Endothelial cell of umbilical vein (primary cell): ENCODE measurements at regions not wholly inside any gene's neighbourhood (a gene's known extent, or its start where the extent isn't known, plus 50 kb on each side); places are given as distances from the start of the nearest gene placed in this dataset.

Experiments
- BruUV-seq: library from RNA; stranded (reverse); fragments of 400-500 nt; replicated peaks from 2 replicates; lab custom pipeline; 2021; lab: Mats Ljungman, UMichigan
- CTCF ChIA-PET: fragments of 300-600, 350-600 bp; sonication (Branson Sonifier 250); formaldehyde crosslinking; loops from one replicate; lab custom pipeline; 2021; ENCODE audit warnings: antibody characterized with exemption, inconsistent platforms; lab: Charles Lee
- POLR2A ChIA-PET: fragments of 300-600, 350-600 bp; sonication (Branson Sonifier 250); formaldehyde crosslinking; loops from one replicate; lab custom pipeline; 2021; ENCODE audit warnings: antibody characterized with exemption, inconsistent platforms; lab: Charles Lee
- DNase-seq: peaks from one replicate; pipeline ENCODE4 v3.0.0-alpha.2; 2011; ENCODE audit warnings: low read depth, low spot score
- FAIRE-seq: peaks from 2 replicates; lab custom pipeline; 2011; peaks lifted over from hg19 to GRCh38; lab: Jason Lieb, UNC
- H2AFZ ChIP-seq: 2 replicates; pipeline ENCODE4 v1.6.0; 2012; ENCODE audit warnings: low read depth, low read length, control low read depth, inconsistent platforms
- H3K27ac ChIP-seq: 2 replicates; pipeline ENCODE4 v1.5.1; 2011; ENCODE audit warnings: low read depth, mild to moderate bottlenecking, control low read depth, low read length, moderate library complexity; ENCODE audit not compliant: insufficient read depth
- H3K27me3 ChIP-seq, 2 experiments: 2 replicates each; pipeline versions ENCODE4 v1.6.0 to v1.6.1; 2011; ENCODE audit warnings: low read length in 2 of 2, mixed read lengths in 1 of 2; ENCODE audit not compliant: control insufficient read depth in 2 of 2, insufficient read depth in 2 of 2
- H3K36me3 ChIP-seq, 2 experiments: 2 replicates in 1 of 2; 3 replicates in 1 of 2; pipeline ENCODE4 v1.5.1; 2011; ENCODE audit warnings: low read length in 2 of 2, mild to moderate bottlenecking in 1 of 2, moderate library complexity in 1 of 2; ENCODE audit not compliant: control insufficient read depth in 2 of 2, insufficient read depth in 2 of 2; ENCODE audit errors: extremely low read depth in 1 of 2
- H3K4me1 ChIP-seq: 3 replicates; pipeline ENCODE4 v1.5.1; 2011; ENCODE audit warnings: mild to moderate bottlenecking, low read length; ENCODE audit not compliant: control insufficient read depth, insufficient read depth; ENCODE audit errors: extremely low read depth
- H3K4me2 ChIP-seq: 2 replicates; pipeline ENCODE4 v1.6.1; 2011; ENCODE audit warnings: low read length, control low read depth, mixed read lengths; ENCODE audit not compliant: insufficient read depth
- H3K4me3 ChIP-seq, 3 experiments: fragments of 200-600 bp in 1 of 3; sonication (generic), shearing (Covaris generic) in 1 of 3; replicated peaks in 1 of 3; 2 replicates each; pipeline ENCODE4 v1.5.1; 2011 to 2016; ENCODE audit warnings: control low read depth in 3 of 3, low read length in 3 of 3, mild to moderate bottlenecking in 2 of 3, inconsistent platforms in 1 of 3, low read depth in 1 of 3, moderate library complexity in 1 of 3; ENCODE audit not compliant: insufficient read depth in 1 of 3
- H3K79me2 ChIP-seq: 2 replicates; pipeline ENCODE4 v1.6.0; 2012; ENCODE audit warnings: low read length, inconsistent platforms; ENCODE audit not compliant: control insufficient read depth, insufficient read depth
- H3K9ac ChIP-seq: replicated peaks from 2 replicates; pipeline ENCODE3; 2011; ENCODE audit warnings: low read length, control low read depth; ENCODE audit not compliant: insufficient read depth; ENCODE audit errors: extremely low read depth
- H3K9me1 ChIP-seq: replicated peaks from 3 replicates; pipeline ENCODE4 v1.6.0; 2011; ENCODE audit warnings: mild to moderate bottlenecking, low read length; ENCODE audit not compliant: control insufficient read depth, insufficient read depth; ENCODE audit errors: extremely low read depth
- H3K9me3 ChIP-seq: replicated peaks from 2 replicates; pipeline ENCODE4 v1.5.1; 2012; ENCODE audit warnings: low read length, inconsistent platforms; ENCODE audit not compliant: control insufficient read depth, insufficient read depth
- H4K20me1 ChIP-seq: replicated peaks from 2 replicates; pipeline ENCODE3; 2011; ENCODE audit warnings: mild to moderate bottlenecking, low read length; ENCODE audit not compliant: control insufficient read depth, insufficient read depth; ENCODE audit errors: extremely low read depth
- EZH2 ChIP-seq: IDR thresholded peaks from 2 replicates; pipeline ENCODE4 v1.6.1; 2012; ENCODE audit warnings: borderline replicate concordance, low read depth, mild to moderate bottlenecking, moderate library complexity, low read length, inconsistent platforms; ENCODE audit not compliant: severe bottlenecking
- FOS ChIP-seq: IDR thresholded peaks from 2 replicates; pipeline ENCODE4 v1.6.1; 2011; ENCODE audit warnings: mild to moderate bottlenecking, low read length, moderate library complexity, borderline replicate concordance; ENCODE audit not compliant: insufficient read depth
- GATA2 ChIP-seq: IDR thresholded peaks from 2 replicates; pipeline ENCODE4 v1.7.0; 2011; ENCODE audit warnings: low read depth, mild to moderate bottlenecking, moderate library complexity, mixed read lengths, low read length; ENCODE audit not compliant: insufficient read length, insufficient read depth
- JUN ChIP-seq: IDR thresholded peaks from 2 replicates; pipeline ENCODE4 v1.6.1; 2011; ENCODE audit warnings: borderline replicate concordance, low read depth; ENCODE audit not compliant: insufficient read length, insufficient read depth
- MAX ChIP-seq: IDR thresholded peaks from 2 replicates; pipeline ENCODE4 v1.6.1; 2011; ENCODE audit not compliant: insufficient read depth, insufficient read length
- MYC ChIP-seq: IDR thresholded peaks from one replicate; pipeline ENCODE4 v1.6.1; 2011; ENCODE audit warnings: mild to moderate bottlenecking, low read depth, low read length
- POLR2A ChIP-seq: IDR thresholded peaks from 2 replicates; pipeline ENCODE4 v1.6.1; 2012; ENCODE audit warnings: low read depth, mild to moderate bottlenecking, control low read depth, low read length
- POLR2AphosphoS5 ChIP-seq: IDR thresholded peaks from 2 replicates; pipeline ENCODE4 v1.6.1; 2012; ENCODE audit warnings: low read depth, mild to moderate bottlenecking, control low read depth, low read length, moderate library complexity; ENCODE audit not compliant: insufficient read depth
- dilution Hi-C: fragments of 300-500 bp; cut with MboI; formaldehyde crosslinking; loops from one replicate; pipeline ENCODE4 v1.15.0; 2019; ENCODE audit warnings: low sequenced_read_pairs; ENCODE audit not compliant: extremely low pct_ligation_motif_present
- intact Hi-C: fragments of 100-400 bp; cut with micrococcal nuclease; formaldehyde crosslinking; loops from one replicate; pipeline ENCODE4 v1.10.0; 2022
- TF ChIP-seq, protein P1 (sequence below), 2 donors: IDR thresholded peaks; 1 replicate in 1 of 2; 2 replicates in 1 of 2; pipeline ENCODE4 v1.5.1; 2011; ENCODE audit warnings: low read length in 2 of 2, mild to moderate bottlenecking in 2 of 2, moderate library complexity in 2 of 2, control low read depth in 1 of 2, inconsistent platforms in 1 of 2, low read depth in 1 of 2; ENCODE audit not compliant: insufficient read depth in 1 of 2; ENCODE audit errors: extremely low read depth in 1 of 2

DNA sequence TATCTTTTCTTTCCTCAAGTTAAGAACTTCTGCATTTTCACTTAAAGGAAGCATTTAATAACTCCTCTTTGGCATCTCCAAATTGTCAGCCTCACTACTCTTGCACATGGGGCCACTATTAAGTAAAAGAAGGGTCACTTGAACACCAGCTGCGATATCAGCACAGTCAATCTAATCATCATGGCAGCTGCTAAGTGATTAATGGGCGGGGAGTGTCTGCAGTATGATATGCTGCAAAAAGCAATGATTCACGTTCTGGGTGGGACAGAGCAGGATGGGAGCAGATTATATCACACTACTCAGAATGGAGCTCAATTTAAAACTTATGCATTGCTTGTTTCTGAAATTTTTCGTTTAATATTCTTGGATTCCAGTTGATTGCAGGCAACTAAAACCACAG, 447.4 kb upstream of the PFKP start:
- TF ChIP-seq, protein P1, sequence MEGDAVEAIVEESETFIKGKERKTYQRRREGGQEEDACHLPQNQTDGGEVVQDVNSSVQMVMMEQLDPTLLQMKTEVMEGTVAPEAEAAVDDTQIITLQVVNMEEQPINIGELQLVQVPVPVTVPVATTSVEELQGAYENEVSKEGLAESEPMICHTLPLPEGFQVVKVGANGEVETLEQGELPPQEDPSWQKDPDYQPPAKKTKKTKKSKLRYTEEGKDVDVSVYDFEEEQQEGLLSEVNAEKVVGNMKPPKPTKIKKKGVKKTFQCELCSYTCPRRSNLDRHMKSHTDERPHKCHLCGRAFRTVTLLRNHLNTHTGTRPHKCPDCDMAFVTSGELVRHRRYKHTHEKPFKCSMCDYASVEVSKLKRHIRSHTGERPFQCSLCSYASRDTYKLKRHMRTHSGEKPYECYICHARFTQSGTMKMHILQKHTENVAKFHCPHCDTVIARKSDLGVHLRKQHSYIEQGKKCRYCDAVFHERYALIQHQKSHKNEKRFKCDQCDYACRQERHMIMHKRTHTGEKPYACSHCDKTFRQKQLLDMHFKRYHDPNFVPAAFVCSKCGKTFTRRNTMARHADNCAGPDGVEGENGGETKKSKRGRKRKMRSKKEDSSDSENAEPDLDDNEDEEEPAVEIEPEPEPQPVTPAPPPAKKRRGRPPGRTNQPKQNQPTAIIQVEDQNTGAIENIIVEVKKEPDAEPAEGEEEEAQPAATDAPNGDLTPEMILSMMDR (IDR thresholded peaks at IDR 0.05; ENCODE audit: extremely low read depth in 1 of 2, insufficient read depth in 1 of 2, low read depth in 1 of 2, low read length in 2 of 2): no peak
- TF ChIP-seq EZH2: no peak
- TF ChIP-seq GATA2: no peak
- no peak for TF ChIP-seq JUN
- TF ChIP-seq MYC: no peak
- no peak for TF ChIP-seq FOS
- TF ChIP-seq MAX: no peak
- TF ChIP-seq POLR2AphosphoS5: no peak
- TF ChIP-seq POLR2A: no peak
- Histone ChIP-seq H3K27me3 (no peaks in the 10 kb centered on the region), H2AFZ (no peak overlapping the region), H3K79me2 (no peaks in the 10 kb centered on the region), H3K4me1 (no peaks in the 10 kb centered on the region), H4K20me1 (no peaks in the 10 kb centered on the region), H3K9me3 (peaks cover 8% of the 10 kb centered on the region), H3K4me3 (no peak overlapping the region), H3K27ac (no peak overlapping the region), H3K9me1 (no peaks in the 10 kb centered on the region), H3K4me2 (no peak overlapping the region), H3K9ac (no peak overlapping the region), H3K36me3 (no peaks in the 10 kb centered on the region)
- FAIRE-seq (no peak), DNase-seq (no peak)
- no TSS peak for BruUV-seq
- ChIA-PET POLR2A (no interaction called here), CTCF (no interaction called here)
- dilution Hi-C loops: no loop called here
- intact Hi-C loops: no loop called here
